ENCODE measurements at regions not wholly inside any gene's neighbourhood (a gene's known extent, or its start where the extent isn't known, plus 50 kb on each side); places are given as distances from the start of the nearest gene placed in this dataset.

DNA sequence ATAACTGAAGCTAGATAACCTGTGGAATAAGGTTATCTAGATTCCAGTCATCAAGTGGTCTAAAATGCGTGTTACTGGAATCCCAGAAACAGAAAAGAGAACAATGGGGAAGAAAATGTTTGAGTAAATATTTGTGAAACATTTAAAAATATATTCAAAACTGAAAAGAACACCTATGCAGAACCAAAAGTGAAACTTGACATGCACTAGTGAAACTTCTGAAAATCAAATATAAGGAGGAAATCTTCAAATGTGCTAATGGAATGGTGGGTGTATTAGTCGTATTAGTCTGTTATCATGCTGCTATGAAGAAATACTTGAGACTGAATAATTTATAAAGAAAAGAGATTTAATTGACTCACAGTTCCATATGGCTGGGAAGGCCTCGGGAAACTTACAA is 512.4 kb upstream of the KLHL4 start:
- TF ChIP-seq, protein P1, sequence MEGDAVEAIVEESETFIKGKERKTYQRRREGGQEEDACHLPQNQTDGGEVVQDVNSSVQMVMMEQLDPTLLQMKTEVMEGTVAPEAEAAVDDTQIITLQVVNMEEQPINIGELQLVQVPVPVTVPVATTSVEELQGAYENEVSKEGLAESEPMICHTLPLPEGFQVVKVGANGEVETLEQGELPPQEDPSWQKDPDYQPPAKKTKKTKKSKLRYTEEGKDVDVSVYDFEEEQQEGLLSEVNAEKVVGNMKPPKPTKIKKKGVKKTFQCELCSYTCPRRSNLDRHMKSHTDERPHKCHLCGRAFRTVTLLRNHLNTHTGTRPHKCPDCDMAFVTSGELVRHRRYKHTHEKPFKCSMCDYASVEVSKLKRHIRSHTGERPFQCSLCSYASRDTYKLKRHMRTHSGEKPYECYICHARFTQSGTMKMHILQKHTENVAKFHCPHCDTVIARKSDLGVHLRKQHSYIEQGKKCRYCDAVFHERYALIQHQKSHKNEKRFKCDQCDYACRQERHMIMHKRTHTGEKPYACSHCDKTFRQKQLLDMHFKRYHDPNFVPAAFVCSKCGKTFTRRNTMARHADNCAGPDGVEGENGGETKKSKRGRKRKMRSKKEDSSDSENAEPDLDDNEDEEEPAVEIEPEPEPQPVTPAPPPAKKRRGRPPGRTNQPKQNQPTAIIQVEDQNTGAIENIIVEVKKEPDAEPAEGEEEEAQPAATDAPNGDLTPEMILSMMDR (IDR thresholded peaks at IDR 0.05) = no peak
- TF ChIP-seq POLR2A (IDR thresholded peaks at IDR 0.05) = no peak

All from sigmoid colon (tissue), 3 donors.